RPMI8226 (cell line): ENCODE measurements at regions not wholly inside any gene's neighbourhood (a gene's known extent, or its start where the extent isn't known, plus 50 kb on each side); places are given as distances from the start of the nearest gene placed in this dataset.

Experiments
- DNase-seq: peaks from one replicate; pipeline ENCODE4 v3.0.0-alpha.2; 2015

DNA sequence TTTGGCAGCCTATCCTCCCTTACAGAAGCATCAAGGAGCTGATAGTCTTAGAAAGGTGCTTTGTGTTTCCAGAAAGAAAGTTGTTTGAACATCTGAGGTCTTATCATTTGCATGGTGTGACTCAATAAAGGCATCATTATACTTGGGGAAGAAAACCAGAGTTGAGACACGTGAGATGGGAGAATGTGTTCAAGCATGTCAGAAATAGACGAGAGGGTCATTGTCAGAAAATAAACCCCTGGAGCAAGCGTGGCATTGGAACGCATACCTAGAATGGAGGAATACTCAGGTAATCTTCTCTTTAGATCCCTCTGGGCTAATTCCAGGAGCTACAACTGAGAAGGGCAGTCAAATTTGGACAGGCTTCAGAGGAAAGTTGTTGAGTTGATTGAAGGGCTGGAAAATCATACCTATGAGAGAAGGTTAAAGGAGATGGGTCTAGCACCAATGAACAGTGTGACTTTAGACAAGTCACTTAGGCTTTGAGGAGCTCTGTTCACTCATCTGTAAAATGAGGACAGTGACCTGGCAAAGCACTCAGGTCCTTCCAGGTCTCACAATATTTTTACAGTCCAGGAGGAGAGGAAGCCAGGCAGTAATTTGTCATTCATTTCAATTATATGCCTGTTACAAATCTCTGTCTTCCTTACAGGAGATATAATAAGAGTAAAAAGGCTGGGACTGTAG lies 101.3 kb upstream of the C1orf21 start:
- DNase-seq = no peak

GRCh38 chr1:184287001-184287400 lies 99.8 kb upstream of the C1orf21 start:
- no peak for DNase-seq

GRCh38 chr1:184289825-184290550 lies 96.8 kb upstream of the C1orf21 start:
- peak; percentile 15 for DNase-seq

- DNase-seq = no peak
Observed at GRCh38 chr1:184291701-184292100, 95.1 kb upstream of the C1orf21 start.

GRCh38 chr1:184292101-184292500 lies 94.7 kb upstream of the C1orf21 start:
- DNase-seq = no peak

- no peak for DNase-seq
Observed at GRCh38 chr1:184294101-184294500, 92.7 kb upstream of the C1orf21 start.

- DNase-seq = peak; percentile 59
Observed at GRCh38 chr1:184296466-184297243, 90.2 kb upstream of the C1orf21 start.

DNA sequence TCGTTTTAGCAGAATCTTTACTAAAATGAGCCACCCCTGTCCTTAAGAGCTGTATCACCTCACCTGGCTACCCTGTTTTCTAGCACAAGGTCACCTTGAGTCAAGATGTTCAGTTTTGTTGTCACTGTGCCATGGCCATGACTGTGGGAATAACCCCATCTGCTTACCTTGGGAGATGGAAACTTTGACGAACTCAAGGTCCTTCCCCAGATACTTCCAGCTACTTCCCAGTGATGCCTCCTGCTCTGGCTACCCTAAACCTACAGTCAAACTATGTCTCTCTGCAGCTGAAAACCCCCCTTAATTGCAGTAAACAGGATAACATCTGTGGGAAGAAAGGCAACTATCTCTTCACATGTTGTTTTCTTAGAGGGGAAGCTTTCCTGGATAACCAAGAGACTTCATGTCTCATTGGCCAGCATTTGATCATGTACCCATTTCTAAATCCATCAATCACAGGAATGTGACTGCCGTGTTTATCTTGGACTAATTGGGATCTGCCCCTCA lies 89.5 kb upstream of the C1orf21 start:
- DNase-seq = no peak

GRCh38 chr1:184298440-184299405 lies 88.1 kb upstream of the C1orf21 start:
- DNase-seq = no peak

DNA sequence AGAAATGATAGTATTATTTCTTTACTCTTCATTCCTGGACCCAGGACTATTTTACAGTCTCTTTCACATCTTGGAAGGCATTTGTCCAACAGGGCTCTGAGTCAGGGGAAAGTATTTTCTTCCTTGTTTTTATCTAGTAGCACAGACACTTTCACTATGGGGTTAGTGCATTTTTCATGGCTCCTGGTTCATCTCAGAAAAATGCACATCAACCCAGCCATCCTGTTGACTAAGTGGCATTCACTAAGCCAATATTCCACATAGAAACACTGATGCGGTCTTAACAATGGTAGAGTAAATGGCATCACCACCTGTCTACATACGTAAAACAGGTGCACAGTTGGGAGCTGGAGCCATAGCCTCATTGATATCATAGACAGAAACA lies 87.4 kb upstream of the C1orf21 start:
- no peak for DNase-seq

GRCh38 chr1:184299796-184300195 lies 87.0 kb upstream of the C1orf21 start:
- DNase-seq = no peak

DNA sequence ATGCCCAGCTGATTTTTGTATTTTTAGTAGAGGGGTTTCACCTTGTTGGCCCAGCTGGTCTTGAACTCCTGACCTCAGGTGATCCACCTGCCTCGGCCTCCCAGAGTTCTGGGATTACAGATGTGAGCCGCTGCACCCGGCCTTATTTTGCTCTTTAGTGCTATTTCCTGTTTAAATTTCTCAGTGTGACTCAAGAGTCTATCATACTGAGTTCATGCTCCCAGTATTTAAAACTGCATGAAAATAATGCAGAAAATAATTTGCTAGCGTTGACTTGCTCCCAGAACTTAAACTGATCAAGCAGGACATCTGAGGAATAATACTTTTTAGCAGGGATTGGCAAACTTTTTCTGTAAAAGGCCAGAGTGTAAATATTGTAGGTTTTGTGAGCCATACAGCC lies 86.4 kb upstream of the C1orf21 start:
- DNase-seq = no peak

DNA sequence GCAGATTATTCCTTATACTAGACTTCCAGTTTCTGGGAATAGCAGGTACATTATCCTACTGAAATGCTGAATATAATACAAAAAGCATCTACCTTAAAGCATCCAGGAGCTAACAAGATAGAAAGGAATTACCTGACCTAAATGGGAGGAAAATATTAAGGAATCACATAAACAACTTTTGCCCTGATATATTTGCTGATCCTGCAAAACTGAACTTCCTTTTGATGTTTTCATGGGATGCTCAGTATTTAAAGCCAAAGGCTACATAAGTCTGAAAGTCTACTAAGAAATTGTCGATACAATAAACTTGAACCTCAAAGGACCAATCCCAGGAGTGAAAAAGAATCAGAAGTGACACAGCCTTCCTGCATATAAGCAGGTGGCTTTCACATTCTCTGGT lies 85.6 kb upstream of the C1orf21 start:
- DNase-seq = no peak

GRCh38 chr1:184302346-184302745 lies 84.5 kb upstream of the C1orf21 start:
- no peak for DNase-seq

DNA sequence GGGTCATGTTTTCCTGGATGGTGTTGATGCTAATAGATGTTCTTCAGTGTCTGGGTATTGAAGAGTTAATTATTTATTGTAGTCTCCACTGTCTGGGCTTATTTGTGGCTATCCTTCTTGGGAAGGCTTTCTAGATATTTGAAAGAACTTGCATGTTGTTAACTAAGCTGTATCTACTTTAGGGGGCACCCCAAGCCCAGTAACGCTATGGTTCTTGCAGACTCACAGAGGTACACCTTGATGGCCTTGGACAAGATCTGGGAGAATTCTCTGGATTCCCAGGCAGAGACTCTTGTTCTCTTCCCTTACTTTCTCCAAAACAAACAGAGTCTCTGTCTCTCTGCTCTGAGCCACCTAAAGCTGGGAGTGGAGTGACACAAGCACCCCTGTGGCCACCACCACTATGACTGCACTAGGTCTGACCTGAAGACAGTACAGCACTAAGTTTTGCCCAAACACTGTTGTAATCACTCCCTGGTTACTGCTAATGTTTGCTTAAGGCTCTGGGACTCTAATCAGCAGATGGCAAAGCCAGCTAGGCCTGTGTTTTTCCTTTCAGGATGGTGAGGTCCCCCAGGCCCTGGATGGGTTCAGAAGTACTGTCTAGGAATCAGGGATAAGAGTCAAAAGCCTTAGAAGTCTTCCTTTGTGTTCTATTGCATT lies 76.5 kb upstream of the C1orf21 start:
- no peak for DNase-seq

- no peak for DNase-seq
Observed at GRCh38 chr1:184311580-184311979, 75.2 kb upstream of the C1orf21 start.

DNA sequence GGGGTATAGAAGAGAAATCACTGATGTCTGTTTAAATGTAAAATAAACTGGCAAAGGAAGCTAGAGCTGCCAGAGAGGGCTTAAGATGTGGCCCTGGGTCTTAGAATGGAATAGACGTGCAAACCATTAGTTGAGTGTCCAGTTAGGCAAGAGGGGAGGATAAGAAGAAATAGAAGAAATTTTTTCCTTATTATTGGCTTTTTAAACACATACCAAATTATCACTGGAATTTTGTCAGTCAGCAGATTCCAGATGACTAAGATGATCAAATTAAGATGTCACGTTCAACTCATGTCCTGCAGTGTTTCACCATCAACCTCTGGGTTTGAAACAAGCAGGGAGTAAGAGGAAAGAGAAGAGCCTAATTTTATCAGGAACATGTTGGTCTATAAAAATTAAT lies 71.6 kb upstream of the C1orf21 start:
- no peak for DNase-seq

DNA sequence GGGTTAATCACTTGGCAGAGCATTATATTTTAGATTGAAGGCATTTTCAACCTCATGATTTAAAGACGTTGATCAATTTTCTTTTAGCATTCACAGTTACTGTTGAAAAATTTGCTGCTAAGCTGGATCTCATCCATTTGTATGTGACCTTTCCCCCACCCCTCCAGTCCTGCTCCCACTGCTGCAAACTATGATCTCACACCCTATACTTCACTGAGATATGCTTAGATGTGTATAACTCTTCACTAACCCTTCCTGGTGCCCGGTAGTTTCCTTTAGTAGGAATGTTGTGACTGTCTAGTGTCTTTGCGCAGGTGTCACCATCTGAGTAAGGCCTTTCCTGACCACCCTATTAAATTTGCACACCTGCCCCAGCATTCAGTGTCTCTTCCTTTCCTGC lies 67.0 kb upstream of the C1orf21 start:
- no peak for DNase-seq

DNA sequence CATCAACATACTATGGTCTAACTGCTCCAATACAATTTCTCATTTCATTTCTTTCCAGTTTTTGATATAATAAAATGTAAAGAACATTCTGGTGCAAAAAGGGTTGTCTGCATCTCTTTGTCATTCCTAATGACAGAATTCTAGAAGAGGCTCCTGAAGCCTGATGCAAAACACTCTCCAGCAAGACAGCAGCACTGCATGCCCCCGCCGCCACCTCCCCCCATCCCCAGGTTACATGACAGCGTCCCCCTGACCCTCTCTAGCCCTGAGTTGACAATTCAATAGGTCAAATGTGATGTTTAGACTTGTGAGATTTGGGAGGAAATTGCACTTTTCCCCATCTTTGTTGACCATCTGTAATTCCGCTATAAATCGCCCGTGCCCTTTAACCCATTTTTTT lies 64.6 kb upstream of the C1orf21 start:
- no peak for DNase-seq

- DNase-seq = no peak
Observed at GRCh38 chr1:184324972-184325371, 61.9 kb upstream of the C1orf21 start.

DNA sequence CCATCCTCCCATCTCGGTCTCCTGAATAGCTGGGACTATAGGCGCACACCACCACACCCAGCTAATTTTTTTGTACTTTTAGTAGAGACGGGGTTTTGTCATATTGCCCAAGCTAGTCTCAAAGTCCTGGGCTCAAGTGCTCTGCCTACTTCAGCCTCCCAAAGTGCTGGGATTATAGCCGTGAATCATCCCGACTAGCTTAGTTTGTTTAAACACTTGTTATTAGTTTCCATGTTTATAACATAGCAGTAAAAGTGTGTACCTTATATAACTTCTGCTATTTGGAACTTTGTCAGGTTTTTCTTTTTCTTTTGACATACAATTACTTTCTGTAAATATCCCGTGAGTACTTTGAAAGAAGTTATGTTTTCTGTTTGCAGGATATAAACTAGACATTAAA lies 60.6 kb upstream of the C1orf21 start:
- no peak for DNase-seq
